ENCODE measurements at regions not wholly inside any gene's neighbourhood (a gene's known extent, or its start where the extent isn't known, plus 50 kb on each side); places are given as distances from the start of the nearest gene placed in this dataset.
A peak's percentile ranks its signal among the peaks of the same experiment; 100 is the strongest.

- no peak for DNase-seq (ENCODE audit: low read depth)
These were observed 76.4 kb upstream of the MGAT5 start for GRCh38 chr2:134177351-134177931.

DNA sequence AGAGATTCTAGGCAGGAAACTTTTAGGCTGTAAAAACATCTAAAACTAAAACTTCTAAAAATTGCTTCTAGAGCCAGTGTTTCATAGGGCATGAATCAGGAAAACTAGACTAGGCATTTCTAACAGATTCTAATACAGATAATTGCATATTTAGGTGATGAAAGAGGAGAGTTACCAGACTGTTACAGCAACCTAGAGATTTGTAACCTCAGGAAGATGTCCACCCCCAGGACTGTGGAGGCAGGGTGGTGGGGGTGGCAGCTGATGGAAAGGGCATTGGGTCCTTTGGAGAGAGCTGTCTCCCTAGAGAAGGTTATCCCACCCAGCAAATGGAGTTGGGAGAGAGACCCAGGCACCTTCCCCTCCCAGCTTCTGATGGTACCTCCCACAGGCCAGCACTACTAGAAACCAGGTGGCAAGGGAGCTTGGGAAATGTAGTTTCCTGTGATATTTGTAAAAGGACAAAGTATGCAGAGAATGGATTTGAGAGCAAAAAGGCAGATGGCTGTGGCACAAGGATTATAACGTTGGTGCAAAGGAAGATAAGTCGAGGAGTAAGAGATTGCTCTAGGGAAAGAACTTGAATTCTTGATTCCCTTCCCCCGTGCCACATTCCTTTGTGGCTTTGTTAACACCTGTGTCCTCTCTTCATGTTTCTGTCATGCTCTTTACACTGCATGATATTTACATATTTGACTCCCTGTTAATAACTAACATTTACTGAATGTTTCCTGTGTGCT lies 75.6 kb upstream of the MGAT5 start:
- DNase-seq (ENCODE audit: low read depth), result no peak

DNA sequence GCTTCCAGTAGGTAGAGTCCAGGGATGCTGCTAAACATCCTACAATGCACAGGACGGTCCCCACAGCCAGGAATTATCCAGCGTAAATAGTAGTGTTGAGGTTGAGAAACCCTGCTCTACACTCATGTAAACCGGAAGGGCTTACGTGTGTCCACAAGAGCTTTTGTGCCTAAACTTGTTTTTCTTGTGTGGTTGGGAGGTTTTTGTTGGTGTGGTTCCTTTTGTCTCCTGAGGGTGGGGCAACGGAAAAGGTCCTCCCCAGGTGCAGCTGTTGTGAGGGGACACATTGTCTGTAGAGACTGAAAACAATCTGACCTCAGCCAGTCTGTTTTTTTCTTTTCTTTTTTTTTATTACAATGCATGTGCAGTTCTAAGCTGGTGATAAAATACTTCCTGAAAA lies 72.7 kb upstream of the MGAT5 start:
- no peak for DNase-seq (ENCODE audit: low read depth)

DNA sequence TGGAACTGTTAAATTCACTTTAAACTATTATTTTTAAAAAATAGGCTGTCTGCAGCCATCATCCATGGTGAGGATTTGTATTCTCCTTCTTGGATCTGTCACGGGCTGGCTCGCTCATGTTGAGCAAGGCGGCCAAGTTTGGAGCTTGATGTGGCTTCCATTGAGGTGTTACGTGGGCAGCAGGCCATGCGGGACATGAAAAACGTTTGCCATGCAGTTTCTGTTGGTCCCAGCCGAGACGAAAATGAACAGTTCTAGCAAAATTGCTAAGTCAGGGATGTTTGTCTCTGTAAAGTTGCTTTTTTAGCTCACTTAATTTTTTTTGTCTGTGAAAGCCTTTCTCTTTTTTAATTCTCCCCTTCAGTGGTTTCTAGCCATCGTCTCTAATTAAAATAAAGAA lies 70.2 kb upstream of the MGAT5 start:
- DNase-seq (ENCODE audit: low read depth), result no peak

DNA sequence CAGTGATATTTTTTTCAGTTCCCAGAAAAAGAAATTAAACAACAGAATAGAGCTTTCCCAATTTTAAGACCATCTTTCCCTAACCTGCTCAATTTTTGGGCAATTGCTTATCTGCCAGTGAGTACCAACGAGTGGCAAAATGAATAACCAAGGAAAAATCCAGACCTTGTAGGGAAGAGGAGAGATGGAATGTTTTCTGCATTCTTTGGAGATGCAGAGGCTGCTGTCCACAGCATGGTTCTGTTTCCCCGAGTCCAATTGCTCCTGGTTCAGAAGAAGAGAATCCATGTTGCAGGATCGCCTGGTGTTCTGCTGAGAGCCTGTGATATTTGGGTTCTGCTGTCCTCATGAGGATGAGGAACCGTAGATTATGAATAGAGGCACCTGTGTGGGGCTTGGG lies 68.2 kb upstream of the MGAT5 start:
- no peak for DNase-seq (ENCODE audit: low read depth)

- no peak for DNase-seq (ENCODE audit: low read depth)
These were observed 64.7 kb upstream of the MGAT5 start for GRCh38 chr2:134189009-134189720.

DNA sequence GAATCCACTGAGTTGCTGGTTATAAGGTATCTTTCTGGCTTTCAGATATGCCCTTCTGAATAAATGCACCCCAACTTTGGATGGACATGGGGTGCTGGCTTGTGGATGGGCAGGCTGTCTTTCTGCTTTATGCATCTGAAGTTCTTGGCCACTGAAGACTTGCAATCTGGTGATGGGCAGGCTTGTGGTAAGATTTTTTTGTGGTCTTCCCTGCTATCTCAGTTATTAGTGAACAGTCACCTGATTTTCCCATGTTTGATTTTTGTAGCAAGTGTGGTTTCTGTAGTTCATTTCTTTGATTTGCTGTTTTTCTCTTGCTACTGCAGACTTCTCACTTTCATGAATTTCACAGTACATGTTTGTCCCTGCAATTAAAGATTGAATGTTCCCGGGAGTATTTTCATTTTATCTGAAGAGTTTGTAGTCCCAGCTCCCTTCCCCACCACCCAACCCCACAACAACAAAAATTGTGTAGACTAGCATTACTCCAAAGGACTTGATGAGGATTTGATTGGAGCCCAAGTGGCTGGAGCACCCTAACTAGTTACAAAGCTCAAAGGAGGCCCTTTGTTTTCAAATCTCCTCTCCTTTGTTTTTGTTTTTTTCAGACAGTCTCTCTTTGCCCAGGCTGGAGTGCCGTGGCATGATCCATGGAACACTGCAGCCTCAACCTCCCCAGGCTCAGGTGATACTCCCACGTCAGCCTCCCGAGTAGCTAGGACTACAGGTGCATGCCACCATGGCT lies 63.6 kb upstream of the MGAT5 start:
- no peak for DNase-seq (ENCODE audit: low read depth)

DNA sequence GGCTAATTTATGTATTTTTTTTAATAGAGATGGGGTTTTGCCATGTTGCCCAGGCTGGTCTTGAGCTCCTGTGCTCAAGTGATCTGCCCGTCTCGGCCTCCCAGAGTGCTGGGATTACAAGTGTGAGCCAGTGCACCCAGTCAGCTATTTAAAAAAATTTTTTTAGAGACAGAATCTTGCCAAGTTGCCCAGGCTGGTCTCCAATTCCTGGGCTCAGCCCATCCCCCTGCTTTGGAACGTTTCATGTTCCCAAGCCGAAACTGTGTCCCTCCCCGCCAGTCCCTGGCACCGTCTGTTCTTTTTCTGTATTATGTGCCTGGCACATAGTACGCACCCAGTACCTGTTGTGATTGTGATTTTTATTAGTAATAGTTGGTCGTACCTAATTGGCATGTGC lies 63.1 kb upstream of the MGAT5 start:
- no peak for DNase-seq (ENCODE audit: low read depth)

DNA sequence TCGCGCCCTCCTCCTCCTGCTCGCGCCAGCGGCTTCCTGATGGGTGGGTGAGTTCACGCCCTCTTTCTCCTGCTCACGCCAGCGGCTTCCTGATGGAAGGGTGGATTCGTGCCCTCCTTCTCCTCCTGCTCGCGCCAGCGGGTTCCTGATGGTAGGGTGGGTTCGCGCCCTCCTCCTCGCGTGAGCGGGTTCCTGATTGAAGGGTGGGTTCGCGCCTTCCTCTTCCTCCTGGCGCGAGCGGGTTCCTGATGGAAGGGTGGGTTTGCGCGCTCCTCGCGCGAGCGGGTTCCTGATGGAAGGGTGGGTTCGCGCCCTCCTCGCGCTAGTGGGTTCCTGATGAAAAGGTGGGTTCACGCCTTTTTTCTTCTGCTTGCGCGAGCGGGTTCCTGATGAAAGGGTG lies 62.0 kb upstream of the MGAT5 start:
- no peak for DNase-seq (ENCODE audit: low read depth)

GRCh38 chr2:134193006-134193405 lies 60.9 kb upstream of the MGAT5 start:
- DNase-seq (ENCODE audit: low read depth), result peak; percentile 34

GRCh38 chr2:134194519-134194918 lies 59.4 kb upstream of the MGAT5 start:
- no peak for DNase-seq (ENCODE audit: low read depth)

DNA sequence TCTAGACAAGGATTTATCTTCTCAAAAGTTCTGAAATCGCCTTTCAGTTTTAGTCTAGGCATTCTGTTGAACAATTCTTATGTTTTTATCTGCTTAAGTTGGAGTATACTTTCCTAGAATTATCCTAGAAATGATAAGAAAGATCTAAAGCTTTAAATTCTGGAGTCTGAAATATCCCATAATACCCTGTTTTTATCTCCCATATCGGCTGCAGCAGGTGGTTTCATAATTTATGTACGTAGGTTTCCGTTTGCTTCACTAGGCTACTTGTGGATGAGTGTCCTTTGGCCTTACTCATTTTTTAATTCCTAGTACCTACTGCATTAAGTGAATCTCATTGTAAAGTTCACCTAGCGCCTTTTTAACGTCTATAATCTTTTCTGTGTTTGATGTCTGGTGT lies 58.5 kb upstream of the MGAT5 start:
- no peak for DNase-seq (ENCODE audit: low read depth)

- no peak for DNase-seq (ENCODE audit: low read depth)
These were observed 56.4 kb upstream of the MGAT5 start for GRCh38 chr2:134197445-134197844.

DNA sequence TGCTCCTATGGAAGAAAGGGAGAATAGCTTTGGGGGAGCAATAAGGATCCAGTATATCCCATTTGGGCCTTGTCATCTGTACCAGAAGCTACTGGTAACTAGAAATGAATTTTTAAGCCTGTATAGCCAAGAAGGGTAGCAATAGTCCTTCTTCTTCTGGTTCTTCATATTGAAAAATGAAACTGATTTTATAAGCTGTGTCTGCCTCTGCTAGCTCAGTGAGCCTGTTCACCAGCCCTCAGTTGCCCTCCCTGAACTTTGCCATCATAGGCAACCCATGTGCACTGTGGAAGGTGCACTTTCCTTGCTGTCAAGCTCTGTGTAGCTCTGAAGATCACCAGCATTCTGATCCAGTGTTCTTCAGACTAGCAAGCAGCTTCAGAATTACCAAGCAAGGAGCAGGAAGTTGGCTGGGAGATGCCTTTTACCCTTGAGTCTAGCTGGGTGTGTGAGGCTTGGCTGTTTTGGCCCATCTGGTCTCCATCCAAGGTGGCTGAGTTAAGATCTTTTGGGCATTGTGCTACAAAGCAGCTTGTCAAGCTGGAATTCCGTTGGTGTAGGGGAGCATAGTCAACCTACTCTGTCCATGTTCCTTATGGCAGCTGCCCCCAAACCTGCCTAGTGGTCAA lies 55.8 kb upstream of the MGAT5 start:
- DNase-seq (ENCODE audit: low read depth), result no peak

DNA sequence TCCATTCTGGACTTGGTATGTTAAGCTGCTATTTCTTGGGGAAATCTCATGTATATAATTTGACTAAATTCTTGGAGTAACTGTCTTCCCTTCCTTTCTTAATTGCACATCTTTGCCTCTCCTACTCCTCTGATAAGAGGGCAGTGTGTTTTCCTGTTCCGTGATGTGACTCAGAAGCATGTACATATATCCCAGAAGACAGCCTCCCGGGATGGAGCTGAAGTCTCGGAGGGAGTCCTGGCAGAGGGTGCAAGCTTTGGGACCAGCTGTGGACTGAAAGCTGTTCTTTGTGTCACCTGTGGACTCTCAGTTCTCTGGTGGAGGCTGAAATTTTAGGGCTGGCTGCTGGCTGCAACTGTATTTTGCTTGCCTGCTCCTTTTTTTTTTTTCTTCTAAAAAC lies 54.7 kb upstream of the MGAT5 start:
- DNase-seq (ENCODE audit: low read depth), result no peak

DNA sequence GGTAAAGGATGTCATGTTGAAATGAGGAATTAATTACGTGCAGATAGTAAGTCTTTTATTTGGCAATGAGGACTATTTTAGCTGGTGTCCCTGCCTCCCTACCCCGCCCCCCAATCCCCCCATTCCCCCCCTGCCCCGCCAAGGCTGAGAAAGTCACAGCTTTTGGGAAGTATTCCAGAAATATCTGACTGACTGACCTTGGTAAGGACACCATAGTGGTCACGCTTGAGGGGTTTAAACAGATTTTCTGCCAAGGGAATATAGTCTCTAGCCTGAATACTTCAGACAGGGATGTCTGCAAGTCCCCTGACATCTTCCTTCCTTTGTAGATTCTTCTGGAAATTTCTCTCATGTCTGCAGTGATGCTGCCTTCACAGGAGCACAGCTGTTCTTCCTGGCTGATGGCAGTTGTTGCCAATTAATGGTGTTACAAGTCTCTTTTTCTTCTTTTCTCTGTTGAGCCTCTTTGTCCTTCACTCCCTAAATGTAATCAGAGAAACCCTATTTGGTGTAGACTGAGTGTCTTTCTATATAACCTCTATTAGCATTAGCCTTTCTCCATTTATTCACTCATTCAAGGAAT lies 53.7 kb upstream of the MGAT5 start:
- DNase-seq (ENCODE audit: low read depth), result no peak

DNA sequence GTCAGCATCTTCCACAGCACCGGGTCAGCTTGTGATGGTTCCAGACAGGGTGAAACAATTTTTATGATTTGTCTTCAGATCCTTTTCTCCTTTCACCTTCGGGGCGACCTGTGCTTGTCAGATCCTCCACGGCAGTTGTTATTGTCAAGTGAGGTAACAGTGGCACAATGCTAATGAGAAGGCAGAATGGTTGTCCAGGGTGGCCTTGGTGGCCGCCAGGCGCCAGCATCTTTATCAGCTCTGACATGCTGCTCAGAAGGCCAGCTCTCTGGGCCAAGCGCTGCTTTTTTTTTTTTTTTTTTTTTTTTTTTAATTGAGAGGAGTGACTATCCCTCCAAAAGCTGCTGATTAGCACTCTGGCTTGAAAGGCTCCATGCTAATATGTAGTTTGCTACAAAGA lies 52.3 kb upstream of the MGAT5 start:
- no peak for DNase-seq (ENCODE audit: low read depth)

GRCh38 chr2:134202371-134202770 lies 51.5 kb upstream of the MGAT5 start:
- no peak for DNase-seq (ENCODE audit: low read depth)

DNA sequence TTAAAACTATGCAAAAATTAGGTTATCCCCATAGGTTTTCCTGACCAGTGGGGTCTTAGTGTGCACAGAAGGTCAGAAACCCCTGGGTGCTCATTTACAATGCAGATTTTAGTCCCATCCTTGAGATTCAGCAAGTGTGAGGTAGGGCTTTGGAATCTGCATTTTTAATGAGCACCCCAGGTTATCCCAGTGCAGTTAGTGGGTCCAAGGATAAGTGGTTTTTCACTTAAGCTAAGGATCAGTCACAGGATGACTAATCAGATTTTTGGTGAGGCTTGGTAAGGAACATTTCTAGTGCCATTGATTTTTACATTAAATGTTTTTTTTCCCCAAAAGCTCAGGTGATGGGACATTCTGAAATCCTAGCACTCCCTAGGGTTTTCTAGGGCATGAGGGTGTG lies 50.7 kb upstream of the MGAT5 start:
- DNase-seq (ENCODE audit: low read depth), result no peak

Measured in non-pigmented ciliary epithelial cell (primary cell).